GM12892 (cell line): ENCODE measurements at regions not wholly inside any gene's neighbourhood (a gene's known extent, or its start where the extent isn't known, plus 50 kb on each side); places are given as distances from the start of the nearest gene placed in this dataset.

Source experiments
- POLR2A ChIP-seq: IDR thresholded peaks from 2 replicates; pipeline ENCODE4 v1.6.1; 2011; ENCODE audit warnings: low read depth, low read length, control low read depth
- POLR2AphosphoS5 ChIP-seq: IDR thresholded peaks from 2 replicates; pipeline ENCODE4 v1.6.1; 2011; ENCODE audit warnings: low read depth, low read length, control low read depth
- TAF1 ChIP-seq: IDR thresholded peaks from 2 replicates; pipeline ENCODE4 v1.6.1; 2011; ENCODE audit warnings: low read depth, mild to moderate bottlenecking, control low read depth, low read length, borderline replicate concordance

GRCh38 chrX:17291171-17291900, 83.7 kb upstream of the NHS start:
- TF ChIP-seq POLR2AphosphoS5 (no peak), POLR2A (no peak), TAF1 (no peak)
